Activated T-cell treated with anti-CD3 and anti-CD28 coated beads, Interleukin-2, amount 50 U/mL, for 1 hour (primary cell): ENCODE measurements at regions not wholly inside any gene's neighbourhood (a gene's known extent, or its start where the extent isn't known, plus 50 kb on each side); places are given as distances from the start of the nearest gene placed in this dataset.
A peak's percentile ranks its signal among the peaks of the same experiment; 100 is the strongest.
"Not testable (repeated sequence)": the region's sequence is repeated elsewhere in the genome, so short reads cannot be mapped to it uniquely, and the experiment has no call there.

ENCODE experiments used
- DNase-seq: peaks from one replicate; pipeline ENCODE4 v3.0.0-alpha.2; 2020

DNA sequence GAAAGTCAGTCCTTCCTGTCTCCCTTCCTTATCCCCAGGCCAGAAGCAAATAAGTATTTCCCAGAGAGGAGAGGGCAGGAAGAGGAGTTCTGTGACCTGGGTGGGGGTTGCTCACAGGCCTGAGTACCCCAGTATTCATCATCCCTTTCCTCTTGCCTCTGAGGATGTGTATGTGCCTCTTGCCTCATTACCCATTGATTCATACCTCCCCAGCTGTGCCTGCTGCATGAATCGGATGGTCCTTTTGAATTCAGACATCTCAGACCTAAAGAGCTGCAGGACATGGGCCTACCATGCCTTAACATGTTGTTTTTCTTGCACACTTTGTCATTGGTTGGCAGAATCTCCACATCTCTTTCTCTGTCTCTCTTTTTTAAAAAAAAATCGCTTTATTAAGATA, 112.8 kb upstream of the SHB start:
- no peak for DNase-seq

DNA sequence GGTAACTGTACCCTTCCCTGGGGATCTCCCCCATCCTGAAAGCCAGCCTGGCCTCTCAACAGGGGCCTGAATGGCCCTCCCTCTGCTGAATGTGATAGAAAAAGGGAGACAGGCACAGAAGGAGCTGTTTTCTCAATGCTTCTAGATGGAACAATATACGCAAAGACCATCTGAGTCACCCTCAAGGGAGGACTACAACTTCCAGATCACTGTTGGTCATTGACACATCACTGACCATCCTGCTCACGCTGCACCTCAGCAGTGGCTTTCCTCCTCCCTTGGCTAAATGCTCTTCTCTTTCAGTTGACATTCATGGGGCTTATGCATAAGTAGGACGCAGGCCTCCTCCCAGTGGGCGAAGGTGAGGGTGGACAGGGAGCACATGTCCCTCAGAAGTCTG, 112.2 kb upstream of the SHB start:
- no peak for DNase-seq

DNA sequence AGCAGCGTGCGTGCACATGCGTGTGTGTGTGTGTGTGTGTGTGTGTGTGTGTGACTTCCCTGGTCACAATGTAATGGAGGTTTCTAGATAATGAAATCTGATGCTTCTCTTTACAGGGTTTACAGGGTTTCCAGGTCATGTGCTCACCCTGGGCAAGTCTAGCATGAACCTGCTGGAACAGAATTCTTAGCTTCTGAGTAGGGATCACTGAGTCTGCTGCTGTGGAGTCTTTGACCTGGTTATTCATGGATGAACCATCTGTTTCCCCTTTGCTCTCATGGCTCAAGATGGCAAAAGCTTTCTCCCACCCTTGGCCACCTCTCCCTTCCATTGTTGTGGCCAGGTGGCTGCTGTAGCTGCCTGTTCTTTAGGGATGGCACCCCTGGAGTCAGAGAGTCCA, 111.6 kb upstream of the SHB start:
- DNase-seq: no peak

DNA sequence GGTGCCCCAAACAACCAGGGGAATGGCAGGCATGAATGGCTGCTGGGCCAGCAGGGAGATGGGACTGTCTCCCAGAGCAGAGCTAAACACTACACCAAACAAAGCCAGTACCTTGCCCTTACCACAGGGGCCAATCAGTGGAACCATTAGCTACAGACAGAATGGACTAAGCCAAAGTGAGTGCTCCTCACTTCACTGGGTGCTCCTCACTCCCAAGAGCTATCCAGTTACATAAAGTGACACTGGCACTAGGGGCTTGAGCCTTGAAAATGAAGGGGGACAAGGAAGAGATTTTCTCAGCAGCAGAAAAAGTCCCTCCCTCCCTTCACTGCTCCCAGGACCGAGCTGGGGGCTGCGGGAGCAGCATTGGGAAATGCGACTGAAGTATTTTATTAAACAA, 110.9 kb upstream of the SHB start:
- no peak for DNase-seq

DNA sequence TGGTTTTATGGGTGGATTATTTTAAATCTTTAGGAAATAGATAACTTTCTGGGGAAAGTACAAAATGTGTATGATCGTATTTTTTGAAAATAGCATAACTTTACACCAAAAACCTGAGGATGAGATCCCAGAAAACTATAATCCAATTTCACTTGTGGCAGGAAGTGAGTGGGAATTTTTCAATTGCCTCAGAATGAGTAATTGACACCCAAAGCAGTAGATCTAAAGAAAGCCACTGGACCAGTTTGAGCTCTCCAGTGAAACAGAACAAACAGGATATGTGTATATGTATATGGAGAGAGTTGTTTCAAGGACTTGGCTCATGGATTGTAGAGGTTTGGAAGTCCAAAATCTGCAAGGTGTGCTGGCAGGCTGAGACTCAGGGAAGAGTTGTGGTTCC, 109.2 kb upstream of the SHB start:
- no peak for DNase-seq

DNA sequence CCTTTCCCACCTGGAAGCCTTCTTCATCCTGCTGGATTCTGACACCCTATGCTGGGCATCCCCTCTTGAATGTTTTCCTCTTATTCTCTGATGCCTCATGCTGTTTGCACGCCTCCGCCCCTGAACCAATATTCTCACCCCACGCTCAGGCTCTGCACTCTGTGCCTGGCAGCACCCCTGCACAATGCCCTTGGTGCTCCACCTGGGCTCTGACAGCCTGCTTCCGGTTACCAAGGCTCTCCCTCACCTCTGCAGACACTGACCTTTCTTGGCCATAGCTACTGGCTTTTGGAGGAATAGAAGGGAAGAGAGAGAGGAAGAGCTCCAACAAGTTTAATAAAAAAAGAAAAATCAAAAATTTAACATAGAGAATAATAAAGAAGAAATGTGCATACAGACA, 108.7 kb upstream of the SHB start:
- DNase-seq: no peak

DNA sequence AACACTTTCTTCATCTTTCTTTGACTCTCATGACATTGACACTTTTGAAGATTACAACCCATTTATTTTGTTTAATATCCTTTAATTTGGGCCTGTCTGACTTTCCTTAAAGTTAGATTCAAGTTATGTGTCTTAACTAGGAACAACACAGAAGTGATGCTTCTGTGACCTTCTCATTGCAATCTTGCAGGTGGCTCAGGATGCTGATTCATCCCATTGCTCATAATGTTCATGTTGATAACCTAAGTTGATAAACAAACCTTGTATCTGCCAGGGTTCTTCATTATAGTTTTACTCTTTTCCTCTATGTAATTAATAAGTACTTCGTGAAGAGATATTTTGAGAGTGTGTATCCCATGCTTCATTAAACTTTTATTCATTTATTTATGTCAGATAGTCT, 107.2 kb upstream of the SHB start:
- no peak for DNase-seq

DNA sequence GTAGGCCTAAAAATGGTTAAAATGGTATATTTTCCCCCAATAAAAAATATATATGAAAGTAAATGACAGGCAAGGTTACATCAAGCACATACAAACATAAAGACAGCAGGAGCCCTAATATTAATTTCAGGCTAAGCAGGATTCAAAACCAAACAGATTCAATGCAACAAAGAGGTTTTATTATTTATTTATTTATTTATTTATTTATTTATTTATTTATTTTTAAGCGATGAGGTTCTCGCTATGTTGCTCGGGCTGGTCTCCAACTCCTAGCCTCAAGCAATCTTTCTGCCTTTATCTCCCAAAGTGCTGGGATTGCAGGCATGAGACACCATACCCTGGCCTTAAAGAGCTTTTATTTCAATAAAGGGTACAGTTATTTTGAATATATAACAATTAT, 106.4 kb upstream of the SHB start:
- DNase-seq: no peak

DNA sequence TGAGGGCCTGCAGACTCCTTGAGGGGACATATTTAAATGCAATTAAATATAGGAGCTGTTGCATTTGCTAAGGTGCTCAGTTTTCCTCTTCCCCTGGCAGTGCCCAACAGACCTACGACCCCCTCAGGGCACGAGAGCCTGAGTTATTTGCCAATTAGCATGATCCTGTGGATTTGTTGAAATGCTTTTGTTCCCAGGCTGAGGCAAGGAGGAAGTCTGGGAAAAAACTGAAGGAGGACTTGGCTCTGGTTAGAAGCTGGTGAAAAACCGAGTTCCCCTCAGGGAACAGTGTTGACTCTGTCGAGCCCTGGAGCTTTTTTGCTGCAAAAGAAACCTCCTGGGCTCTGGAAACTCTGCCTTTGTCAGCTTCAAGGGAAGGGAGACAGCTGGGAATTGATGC, 103.6 kb upstream of the SHB start:
- no peak for DNase-seq

DNA sequence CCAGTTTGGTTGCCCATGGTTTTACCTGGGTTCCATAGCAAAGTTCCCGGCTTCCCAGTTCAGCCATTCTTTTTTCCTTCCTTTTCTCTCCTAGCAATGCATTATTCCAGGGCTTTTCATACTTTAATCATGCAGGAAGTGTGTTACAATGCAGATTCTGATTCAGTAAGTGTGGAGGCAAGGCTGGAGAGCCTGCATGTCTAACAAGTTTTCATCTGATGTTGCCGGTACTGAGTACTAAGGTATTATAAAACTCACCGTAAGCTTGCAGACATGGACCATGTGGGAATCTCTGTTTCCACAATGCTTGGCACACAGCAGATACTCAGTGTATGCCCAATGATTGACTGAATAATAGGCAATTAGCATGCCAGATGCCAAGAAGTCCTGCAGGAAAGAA, 102.9 kb upstream of the SHB start:
- no peak for DNase-seq

DNA sequence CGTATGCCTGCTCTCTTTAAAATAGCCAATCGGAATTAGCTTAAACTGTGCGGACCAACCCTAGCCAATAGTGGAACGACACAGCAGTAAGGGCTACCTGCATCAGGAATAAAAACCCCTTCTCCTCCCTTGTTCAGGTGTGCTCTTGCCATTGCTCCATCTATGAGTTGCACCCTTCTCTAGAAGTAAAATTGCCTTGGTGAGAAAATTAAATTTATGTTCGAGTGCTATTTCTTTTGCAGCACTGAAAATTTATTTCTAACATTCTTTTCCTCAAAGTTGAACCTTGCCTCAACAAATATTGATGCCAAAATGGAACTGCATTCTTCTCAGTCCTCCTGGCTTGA, 102.5 kb upstream of the SHB start:
- DNase-seq: no peak

DNA sequence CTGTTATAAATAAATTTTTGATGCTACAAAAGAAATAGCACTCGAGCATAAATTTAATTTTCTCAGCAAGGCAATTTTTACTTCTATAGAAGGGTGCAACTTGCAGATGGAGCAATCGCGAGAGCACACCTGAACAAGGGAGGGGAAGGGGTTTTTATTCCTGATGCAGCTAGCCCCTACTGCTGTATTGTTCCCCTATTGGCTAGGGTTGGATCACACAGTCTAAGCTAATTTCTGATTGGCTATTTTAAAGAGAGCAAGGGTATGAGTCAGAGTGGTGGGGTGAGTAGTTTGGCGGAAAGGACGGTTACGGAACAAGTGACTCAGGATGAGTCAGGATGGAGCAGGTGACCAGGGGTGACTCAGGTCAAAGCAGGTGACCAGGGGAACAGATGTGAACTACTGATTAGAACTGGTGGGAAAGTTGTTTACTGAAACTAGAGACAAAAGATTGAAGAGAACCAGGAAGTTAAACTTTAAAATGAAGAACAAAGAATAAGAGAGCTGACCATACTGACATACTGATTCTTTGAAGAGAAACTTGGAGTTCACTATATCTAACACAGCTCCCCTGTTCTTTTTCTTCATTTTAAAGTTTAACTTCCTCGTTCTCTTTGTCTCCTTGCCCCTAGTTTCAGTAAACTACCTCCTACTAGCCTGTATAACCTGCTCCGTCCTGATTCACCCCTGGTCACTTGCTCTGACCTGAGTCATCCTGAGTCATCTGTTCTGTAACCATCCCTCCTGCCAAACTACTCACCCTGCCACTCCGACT, 101.9 kb upstream of the SHB start:
- not testable (repeated sequence) for DNase-seq

DNA sequence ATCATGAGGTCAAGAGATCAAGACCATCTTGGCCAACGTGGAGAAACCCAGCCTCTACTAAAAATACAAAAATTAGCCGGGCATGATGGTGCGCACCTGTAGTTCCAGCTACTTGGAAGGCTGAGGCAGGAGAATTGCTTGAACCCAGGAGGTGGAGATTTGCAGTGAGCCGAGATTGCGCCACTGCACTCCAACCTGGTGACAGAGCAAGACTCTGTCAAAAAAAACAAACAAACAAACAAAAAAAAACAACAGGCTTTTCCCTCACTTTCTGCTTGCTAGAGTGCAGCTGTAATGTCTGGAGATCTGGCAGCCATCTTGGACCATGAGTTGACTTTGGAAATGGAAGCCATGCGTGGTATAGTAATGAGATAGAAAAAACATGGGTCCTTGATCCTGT, 101.1 kb upstream of the SHB start:
- not testable (repeated sequence) for DNase-seq

DNA sequence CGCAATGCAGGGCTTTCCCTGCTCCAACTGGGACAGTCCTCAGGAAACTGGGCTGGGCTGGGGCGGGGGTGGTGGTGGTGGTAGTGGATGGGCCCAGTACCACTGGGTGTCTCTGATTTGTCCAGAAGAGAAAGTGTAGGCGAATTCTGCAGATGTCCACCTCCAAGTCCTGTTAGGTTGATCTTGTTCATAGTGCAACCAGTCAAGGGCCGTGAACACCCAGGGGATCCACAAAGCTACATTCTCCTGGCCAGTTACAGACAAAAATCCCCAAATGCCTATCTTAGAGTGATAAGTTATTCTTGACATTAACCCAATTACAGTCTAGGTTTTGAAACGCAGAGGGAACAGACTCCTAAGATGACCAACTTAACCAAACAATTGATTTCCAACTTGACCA, 97.5 kb upstream of the SHB start:
- no peak for DNase-seq

DNA sequence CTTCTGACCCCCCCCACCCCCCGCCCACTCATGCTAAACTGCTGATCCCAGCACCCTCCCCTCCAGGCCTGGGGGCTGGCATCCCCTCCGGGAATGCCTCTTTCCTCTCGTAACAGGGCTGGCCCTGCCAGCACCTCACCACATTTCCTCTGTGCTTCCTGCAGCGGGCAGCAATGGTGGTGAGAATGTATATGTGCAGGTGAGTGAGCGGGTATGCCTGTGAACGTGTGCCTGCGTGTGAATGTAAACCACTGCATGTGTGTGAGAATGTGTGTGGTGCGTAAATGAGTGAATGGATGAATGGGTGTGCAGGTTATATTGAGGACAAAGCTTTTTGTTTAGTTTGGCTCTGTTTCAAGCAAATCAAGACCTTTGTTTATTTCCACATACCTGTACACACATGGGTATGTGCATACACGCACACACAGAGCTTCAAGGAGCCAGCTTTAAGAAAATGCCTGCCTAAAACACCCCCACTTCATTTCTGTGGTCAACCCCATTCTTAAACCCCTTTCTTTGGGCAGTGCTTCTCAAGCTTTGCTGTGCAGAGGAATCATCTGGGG, 95.7 kb upstream of the SHB start:
- DNase-seq: no peak

DNA sequence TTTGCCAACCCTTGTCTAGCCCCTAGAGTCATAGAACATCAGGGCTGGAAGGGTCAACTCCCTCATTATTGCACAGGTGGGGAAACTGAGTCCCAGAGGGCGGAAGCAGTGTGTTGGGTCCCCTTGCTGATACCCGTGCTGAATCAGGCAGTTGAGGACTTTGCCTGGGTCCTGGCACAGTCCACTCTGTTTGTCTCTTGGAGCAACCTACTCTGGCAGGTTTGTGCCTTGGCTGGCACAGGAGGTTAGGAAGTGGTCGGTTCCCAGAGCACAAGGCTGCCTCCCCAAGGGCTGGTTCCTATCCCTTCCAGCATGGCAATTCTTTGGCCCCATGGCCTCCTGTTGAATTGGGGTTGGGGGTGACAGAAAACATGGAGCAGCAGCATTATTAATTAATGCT, 94.5 kb upstream of the SHB start:
- no peak for DNase-seq

DNA sequence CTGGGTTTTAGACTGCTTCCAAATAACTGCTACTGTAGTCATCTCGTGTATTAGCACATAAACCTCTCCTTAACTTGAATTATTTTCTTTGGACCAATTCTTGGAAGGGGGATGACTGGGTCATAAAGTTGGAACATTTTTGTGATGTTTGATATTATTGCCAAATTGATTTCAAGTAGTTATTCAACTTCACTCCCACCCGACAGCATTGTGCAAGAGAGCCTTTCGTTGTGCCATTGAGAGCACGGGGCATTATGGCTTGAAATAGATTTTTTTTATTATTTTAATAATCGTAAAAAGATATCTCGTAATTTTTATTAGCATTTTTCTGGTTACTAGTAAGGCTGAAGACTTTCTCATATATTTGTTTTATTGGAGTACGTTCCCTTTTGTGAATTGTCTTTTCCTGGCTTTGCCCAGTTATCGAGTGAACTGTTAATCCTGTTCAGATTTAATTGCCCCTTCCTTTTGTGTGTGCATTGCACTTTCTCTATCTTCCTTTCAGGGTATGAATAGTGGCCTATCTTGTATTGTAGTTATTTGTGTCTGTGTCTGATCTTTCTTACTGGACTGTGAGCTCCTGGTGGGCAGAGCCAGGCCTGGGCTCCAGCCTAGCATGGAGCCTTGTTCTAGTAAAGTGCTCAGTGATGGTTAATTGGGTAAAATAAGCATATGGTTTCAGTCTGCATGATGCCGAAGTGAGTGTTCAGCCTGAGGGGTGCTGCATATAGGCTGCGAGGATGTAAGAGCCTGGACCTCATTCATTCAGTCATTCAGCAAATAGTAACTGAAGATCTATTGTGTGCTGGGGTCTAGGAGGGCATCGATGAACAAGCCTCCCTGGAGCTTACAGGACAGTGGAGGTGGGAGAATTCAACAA, 93.5 kb upstream of the SHB start:
- DNase-seq: no peak

DNA sequence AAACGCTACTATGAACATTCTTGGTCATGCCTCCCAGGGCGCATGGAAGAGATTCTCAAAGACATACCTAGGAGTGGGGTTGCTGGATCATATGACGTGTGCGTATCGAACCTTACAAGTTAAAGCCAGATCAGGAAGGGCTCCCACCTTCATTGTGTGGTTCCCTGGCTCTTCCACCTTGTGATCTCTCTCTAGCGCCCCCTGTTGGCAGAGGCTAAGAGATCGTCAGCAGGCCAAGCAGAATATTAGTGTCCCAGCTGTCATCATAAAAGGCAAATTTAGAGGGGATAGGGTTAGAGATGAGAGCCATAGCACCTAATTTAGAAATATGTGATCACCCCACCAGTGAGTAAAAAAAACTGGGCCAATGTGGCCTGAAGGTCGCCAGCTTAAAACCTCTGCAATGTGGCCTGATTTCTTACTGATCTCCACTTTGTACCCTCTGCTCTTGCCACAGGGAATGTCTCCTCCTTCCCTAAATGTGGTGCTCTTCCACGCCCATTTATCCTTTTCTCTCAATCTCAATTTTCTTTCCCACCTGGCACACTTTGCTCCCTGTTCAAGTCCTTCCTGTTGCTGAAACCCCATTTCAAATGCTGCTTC, 91.7 kb upstream of the SHB start:
- DNase-seq: peak; percentile 43

DNA sequence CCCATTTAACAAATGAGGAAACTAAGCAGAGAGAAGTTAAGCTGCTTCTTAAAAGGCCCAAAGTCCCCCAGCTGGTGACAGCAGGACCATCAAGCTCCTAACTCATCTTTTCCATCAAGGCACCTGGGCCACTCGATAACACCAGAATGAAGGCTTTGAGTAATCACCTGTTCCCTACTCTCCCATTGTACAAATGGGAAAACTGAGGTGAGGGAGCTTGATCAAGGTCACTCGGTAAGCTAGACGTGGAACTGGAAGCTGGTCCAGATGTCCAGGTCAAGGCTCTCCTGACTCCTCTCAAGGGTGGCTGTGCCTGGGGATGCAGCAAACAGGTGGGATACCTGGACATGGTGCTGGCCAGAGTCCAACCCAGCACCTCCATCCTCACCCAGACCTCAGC, 90.6 kb upstream of the SHB start:
- DNase-seq: no peak

DNA sequence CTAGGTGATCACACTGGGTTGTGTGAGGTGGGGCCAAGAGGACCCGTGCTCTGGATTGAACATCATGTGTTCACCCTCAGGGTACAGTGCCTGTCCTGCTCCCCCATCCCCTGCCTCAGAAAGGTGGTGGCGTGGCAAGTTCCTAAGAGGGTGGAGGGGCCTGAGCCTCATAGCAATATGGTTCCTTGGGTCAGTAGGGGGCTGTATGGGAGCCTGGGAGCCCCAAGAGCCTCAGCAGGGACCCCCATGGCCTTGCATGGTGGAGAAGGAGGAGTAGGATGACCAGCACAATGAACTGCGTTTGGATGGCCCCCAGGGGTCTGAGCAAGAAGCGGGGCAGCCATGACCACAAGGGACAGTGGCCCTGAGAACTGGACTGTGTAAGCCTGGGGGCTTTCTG, 89.6 kb upstream of the SHB start:
- DNase-seq: no peak

DNA sequence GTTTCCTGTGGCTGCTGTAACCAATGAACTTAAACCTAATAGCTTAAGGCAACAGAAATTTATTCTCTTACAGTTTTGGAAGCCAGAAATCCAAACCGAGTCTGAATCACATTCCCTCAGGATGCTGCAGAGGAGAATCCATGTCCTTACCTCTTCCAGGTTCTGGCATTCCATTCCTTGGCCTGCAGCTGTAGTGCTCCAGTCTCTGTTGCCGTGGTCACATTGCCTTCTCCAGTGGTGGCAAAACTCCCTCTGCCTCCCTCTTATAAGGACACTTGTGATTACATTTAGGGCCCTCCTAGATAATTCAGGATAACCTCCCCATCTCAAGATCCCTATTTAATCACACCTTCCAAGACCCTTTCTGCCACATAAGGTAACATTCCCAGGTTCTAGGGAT, 88.7 kb upstream of the SHB start:
- DNase-seq: no peak

DNA sequence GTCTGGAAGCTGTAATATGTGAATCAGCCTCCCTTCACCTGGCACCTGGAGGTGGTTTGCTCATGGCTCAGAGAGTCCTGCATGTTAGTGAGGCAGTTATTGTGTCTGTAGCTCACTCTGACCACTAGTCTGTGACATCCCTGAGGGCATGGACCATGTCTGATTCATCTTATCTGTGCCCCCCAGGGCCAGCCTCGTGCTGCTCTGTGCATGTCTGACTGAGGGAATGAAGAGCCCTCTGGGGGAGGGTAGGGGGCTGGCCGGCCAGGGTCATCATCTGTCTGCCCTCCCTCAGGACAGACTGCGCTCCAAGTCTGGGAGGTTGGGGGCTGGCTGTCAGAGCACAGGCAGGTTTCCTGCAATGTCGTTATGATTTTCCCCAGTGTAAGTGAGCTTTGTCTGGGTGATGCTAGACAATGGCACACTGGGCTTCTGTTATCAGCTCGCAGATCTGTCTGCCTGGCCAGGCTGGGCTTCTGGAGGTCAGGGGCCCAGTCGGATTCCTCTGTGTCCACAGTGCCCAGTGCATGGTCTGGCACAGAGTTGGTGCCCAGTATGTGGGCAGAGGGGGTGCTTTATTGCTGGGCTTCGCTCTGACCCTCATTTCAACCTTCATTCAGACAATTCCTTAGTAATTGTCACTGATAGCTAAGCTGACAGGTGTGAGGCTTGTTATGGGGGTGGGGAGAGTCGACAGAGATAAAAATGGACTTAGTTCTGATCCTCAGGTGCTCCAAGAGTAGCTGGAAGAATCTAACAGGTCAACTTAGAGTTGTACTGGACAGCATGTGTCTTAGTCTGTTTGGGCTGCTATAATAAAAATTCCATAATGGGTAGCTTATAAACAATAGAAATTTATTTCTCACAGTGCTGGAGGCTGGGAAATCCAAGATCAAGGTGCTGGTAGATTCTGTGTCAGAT, 85.7 kb upstream of the SHB start:
- no peak for DNase-seq

DNA sequence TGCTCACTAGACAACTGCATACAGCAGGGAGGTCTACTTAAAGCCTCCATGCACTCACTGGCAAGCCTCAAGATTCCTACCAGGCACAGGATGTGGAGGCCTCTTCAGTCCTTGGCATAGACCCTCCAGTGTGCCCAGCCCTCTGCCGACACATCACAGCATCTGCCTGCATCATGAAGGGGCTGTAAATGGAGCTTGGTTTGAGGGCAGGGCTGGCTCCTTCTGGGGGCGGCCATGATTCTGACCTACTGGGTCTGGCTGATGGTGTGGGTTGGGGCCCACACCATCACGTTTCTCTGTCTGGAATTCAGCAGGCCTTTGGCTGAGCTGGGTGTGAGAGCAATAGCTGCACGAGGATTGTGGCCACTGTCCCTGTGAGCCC, 84.9 kb upstream of the SHB start:
- no peak for DNase-seq
